ENCODE measurements at regions not wholly inside any gene's neighbourhood (a gene's known extent, or its start where the extent isn't known, plus 50 kb on each side); places are given as distances from the start of the nearest gene placed in this dataset.

DNA sequence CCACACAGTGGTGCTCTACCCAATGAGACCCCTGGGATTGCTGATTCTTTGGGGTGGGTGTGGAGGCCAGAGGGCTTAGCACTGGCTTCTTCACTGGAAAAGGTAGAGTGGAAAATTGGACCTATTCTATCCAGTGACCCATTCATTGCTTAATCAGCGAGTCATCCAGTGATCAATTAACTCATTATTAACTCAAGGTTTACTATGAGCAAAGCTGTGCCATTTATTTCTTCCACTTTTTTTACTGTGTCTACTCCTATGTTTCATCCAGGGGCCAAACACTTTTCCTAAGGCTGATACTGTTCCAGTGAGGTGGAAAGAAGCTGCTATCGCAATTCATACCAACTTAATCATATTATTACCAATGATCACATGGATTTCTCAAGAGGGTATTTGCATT is 363.9 kb downstream of the RPS6KC1 start:
- dilution Hi-C loops (cut with HindIII; ENCODE audit: low sequenced_read_pairs, unreplicated experiment) = no loop called here
- CTCF ChIA-PET = no interaction called here

More for the DNA sequence above, 363.9 kb downstream of the RPS6KC1 start:
- Histone ChIP-seq H3K18ac (ENCODE audit: low read depth, low read length) (no peak overlapping the region), H3K36me3 (ENCODE audit: control insufficient read depth, insufficient read depth, low read length) (no peaks in the 10 kb centered on the region), H3K4me3 (ENCODE audit: insufficient read depth, low read depth, low read length) (no peak overlapping the region), H3K9me1 (ENCODE audit: insufficient read depth, low read length) (no peaks in the 10 kb centered on the region), H2AFZ (replicated peaks; ENCODE audit: low read length, poor library complexity) (no peak overlapping the region), H4K8ac (ENCODE audit: low read depth in 2 of 2, low read length in 2 of 2) (no peak overlapping the region), H4K20me1 (ENCODE audit: insufficient read depth, low read length) (no peaks in the 10 kb centered on the region), H3K9ac (ENCODE audit: low read depth, low read length) (no peak overlapping the region), H3K14ac (replicated peaks; ENCODE audit: low read depth, low read length) (no peak overlapping the region), H2BK15ac (ENCODE audit: low read depth, low read length) (no peak overlapping the region), H3K4ac (ENCODE audit: low read depth, low read length) (no peak overlapping the region), H2BK5ac (ENCODE audit: low read depth, low read length, poor library complexity, severe bottlenecking) (no peak overlapping the region), H3K27me3 (ENCODE audit: control insufficient read depth, insufficient read depth, low read length) (no peaks in the 10 kb centered on the region), H3K79me1 (ENCODE audit: low read depth in 1 of 2, low read length in 2 of 2) (no peaks in the 10 kb centered on the region), H2BK20ac (ENCODE audit: low read depth, low read length) (no peak overlapping the region), H3K27ac (ENCODE audit: insufficient read depth, low read length) (no peak overlapping the region), H3K23ac (ENCODE audit: low read depth, low read length) (no peak overlapping the region), H3K4me1 (ENCODE audit: control insufficient read depth, insufficient read depth, low read length) (no peaks in the 10 kb centered on the region), H4K91ac (ENCODE audit: insufficient read depth, low read depth, low read length) (no peak overlapping the region), H4K5ac (ENCODE audit: low read depth, low read length) (no peak overlapping the region), H3K4me2 (ENCODE audit: low read depth, low read length) (no peak overlapping the region), H2BK120ac (ENCODE audit: low read depth, low read length) (no peak overlapping the region), H2AK9ac (replicated peaks; ENCODE audit: low read depth, low read length, poor library complexity) (no peak overlapping the region), H3K9me3 (ENCODE audit: control insufficient read depth, insufficient read depth, low read length) (peaks cover 4% of the 10 kb centered on the region; the same call in 1 of the 2 replicates), H2AK5ac (ENCODE audit: low read depth, low read length) (no peak overlapping the region), H3K56ac (ENCODE audit: extremely low read depth, insufficient read depth, low read length) (no peak overlapping the region)
- BruUV-seq (replicated peaks) = no TSS peak
- DNase-seq (no peak), ATAC-seq (ENCODE audit: low read depth) (no peak)
- POLR2A ChIA-PET (ENCODE audit: unreplicated experiment) = no interaction called here
- in situ Hi-C loops (cut with MboI; ENCODE audit: low sequenced_read_pairs) = no loop called here
- intact Hi-C loops (cut with micrococcal nuclease) = no loop called here
- no CpG with 5 or more reads among the region's 2 CpGs for WGBS, 2 experiments (ENCODE audit: extremely low coverage in 2 of 2, insufficient read length in 1 of 2)
- TF ChIP-seq CHD1 (IDR thresholded peaks at IDR 0.05; ENCODE audit: low read depth, low read length) (no peak), RFX5 (IDR thresholded peaks at IDR 0.05; ENCODE audit: low read depth, low read length) (no peak), BHLHE40 (IDR thresholded peaks at IDR 0.05; ENCODE audit: low read depth, low read length) (no peak), MAFK (IDR thresholded peaks at IDR 0.05; ENCODE audit: low read depth, low read length) (no peak), CEBPB (IDR thresholded peaks at IDR 0.05; ENCODE audit: low read depth, low read length) (no peak), POLR2A (IDR thresholded peaks at IDR 0.05; ENCODE audit: low read depth, low read length) (no peak), RAD21 (IDR thresholded peaks at IDR 0.05; ENCODE audit: low read length) (no peak), FOS (IDR thresholded peaks at IDR 0.05; ENCODE audit: low read depth, low read length) (no peak), SMC3 (IDR thresholded peaks at IDR 0.05; ENCODE audit: low read depth, low read length) (no peak), NFE2L2 (IDR thresholded peaks at IDR 0.05; ENCODE audit: low read depth, low read length) (no peak)
- TF ChIP-seq, protein P1, sequence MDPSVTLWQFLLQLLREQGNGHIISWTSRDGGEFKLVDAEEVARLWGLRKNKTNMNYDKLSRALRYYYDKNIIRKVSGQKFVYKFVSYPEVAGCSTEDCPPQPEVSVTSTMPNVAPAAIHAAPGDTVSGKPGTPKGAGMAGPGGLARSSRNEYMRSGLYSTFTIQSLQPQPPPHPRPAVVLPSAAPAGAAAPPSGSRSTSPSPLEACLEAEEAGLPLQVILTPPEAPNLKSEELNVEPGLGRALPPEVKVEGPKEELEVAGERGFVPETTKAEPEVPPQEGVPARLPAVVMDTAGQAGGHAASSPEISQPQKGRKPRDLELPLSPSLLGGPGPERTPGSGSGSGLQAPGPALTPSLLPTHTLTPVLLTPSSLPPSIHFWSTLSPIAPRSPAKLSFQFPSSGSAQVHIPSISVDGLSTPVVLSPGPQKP (IDR thresholded peaks at IDR 0.05; ENCODE audit: borderline replicate concordance, low read depth, low read length) = no peak

Measured in IMR-90 (cell line).